IMR-90 (cell line): ENCODE measurements at regions not wholly inside any gene's neighbourhood (a gene's known extent, or its start where the extent isn't known, plus 50 kb on each side); places are given as distances from the start of the nearest gene placed in this dataset.

Experiments used
- CHD1 ChIP-seq: IDR thresholded peaks from 2 replicates; pipeline ENCODE4 v1.6.1; 2012; ENCODE audit warnings: low read depth, low read length, improper control_type of control experiment
- FOS ChIP-seq: fragments of 150-350 bp; IDR thresholded peaks from 2 replicates; pipeline ENCODE4 v1.6.1; 2016; ENCODE audit warnings: low read depth, low read length
- MAZ ChIP-seq: IDR thresholded peaks from 2 replicates; pipeline ENCODE4 v1.6.1; 2012; ENCODE audit warnings: low read depth, mild to moderate bottlenecking, low read length, improper control_type of control experiment, moderate library complexity, borderline replicate concordance
- POLR2A ChIP-seq: IDR thresholded peaks from 2 replicates; pipeline ENCODE4 v1.6.1; 2012; ENCODE audit warnings: mild to moderate bottlenecking, low read depth, low read length
- RAD21 ChIP-seq: IDR thresholded peaks from 2 replicates; pipeline ENCODE4 v1.6.1; 2012; ENCODE audit warnings: low read length, improper control_type of control experiment
- RCOR1 ChIP-seq: IDR thresholded peaks from 2 replicates; pipeline ENCODE4 v1.6.1; 2012; ENCODE audit warnings: mild to moderate bottlenecking, low read length, improper control_type of control experiment; ENCODE audit not compliant: insufficient replicate concordance
- TF ChIP-seq, protein P1 (sequence below): conservative IDR thresholded peaks from 2 replicates; pipeline ENCODE4 v1.5.1; 2012; ENCODE audit warnings: mild to moderate bottlenecking, low read depth, low read length, improper control_type of control experiment
- TF ChIP-seq, protein P2 (sequence below): fragments of 150-350 bp; IDR thresholded peaks from 2 replicates; pipeline ENCODE4 v1.6.1; 2017; ENCODE audit warnings: mild to moderate bottlenecking, antibody characterized with exemption, low read length, low read depth

DNA sequence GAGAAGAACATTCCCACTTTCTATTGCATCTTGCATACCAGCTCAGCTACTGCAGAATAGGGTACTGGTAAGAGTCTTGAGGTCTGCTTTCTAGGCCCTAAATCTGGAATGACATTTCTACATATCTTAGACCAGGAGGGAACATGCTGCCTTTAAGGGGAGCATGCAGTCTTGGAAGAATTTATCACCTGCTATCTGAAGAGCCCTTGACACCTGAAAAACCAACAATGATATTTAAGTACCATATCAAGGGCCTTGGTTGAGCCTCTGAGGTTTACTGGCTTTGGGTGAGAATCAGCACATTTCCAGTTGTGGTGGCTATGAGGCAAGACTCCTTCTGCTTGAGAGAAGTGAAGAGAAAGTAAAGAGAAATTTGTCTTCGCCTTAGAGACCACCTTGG, 436.8 kb upstream of the SPANXN1 start:
- no peak for TF ChIP-seq RCOR1
- TF ChIP-seq, protein P1, sequence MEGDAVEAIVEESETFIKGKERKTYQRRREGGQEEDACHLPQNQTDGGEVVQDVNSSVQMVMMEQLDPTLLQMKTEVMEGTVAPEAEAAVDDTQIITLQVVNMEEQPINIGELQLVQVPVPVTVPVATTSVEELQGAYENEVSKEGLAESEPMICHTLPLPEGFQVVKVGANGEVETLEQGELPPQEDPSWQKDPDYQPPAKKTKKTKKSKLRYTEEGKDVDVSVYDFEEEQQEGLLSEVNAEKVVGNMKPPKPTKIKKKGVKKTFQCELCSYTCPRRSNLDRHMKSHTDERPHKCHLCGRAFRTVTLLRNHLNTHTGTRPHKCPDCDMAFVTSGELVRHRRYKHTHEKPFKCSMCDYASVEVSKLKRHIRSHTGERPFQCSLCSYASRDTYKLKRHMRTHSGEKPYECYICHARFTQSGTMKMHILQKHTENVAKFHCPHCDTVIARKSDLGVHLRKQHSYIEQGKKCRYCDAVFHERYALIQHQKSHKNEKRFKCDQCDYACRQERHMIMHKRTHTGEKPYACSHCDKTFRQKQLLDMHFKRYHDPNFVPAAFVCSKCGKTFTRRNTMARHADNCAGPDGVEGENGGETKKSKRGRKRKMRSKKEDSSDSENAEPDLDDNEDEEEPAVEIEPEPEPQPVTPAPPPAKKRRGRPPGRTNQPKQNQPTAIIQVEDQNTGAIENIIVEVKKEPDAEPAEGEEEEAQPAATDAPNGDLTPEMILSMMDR = no peak
- TF ChIP-seq, protein P2, sequence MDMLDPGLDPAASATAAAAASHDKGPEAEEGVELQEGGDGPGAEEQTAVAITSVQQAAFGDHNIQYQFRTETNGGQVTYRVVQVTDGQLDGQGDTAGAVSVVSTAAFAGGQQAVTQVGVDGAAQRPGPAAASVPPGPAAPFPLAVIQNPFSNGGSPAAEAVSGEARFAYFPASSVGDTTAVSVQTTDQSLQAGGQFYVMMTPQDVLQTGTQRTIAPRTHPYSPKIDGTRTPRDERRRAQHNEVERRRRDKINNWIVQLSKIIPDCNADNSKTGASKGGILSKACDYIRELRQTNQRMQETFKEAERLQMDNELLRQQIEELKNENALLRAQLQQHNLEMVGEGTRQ = no peak
- no peak for TF ChIP-seq CHD1
- TF ChIP-seq POLR2A = no peak
- TF ChIP-seq RAD21 = no peak
- no peak for TF ChIP-seq FOS
- no peak for TF ChIP-seq MAZ
